ENCODE measurements at regions not wholly inside any gene's neighbourhood (a gene's known extent, or its start where the extent isn't known, plus 50 kb on each side); places are given as distances from the start of the nearest gene placed in this dataset.

GRCh38 chr5:174436750-174437149 is 287.6 kb upstream of the MSX2 start:
- DNase-seq: no peak
- TF ChIP-seq, protein P1, sequence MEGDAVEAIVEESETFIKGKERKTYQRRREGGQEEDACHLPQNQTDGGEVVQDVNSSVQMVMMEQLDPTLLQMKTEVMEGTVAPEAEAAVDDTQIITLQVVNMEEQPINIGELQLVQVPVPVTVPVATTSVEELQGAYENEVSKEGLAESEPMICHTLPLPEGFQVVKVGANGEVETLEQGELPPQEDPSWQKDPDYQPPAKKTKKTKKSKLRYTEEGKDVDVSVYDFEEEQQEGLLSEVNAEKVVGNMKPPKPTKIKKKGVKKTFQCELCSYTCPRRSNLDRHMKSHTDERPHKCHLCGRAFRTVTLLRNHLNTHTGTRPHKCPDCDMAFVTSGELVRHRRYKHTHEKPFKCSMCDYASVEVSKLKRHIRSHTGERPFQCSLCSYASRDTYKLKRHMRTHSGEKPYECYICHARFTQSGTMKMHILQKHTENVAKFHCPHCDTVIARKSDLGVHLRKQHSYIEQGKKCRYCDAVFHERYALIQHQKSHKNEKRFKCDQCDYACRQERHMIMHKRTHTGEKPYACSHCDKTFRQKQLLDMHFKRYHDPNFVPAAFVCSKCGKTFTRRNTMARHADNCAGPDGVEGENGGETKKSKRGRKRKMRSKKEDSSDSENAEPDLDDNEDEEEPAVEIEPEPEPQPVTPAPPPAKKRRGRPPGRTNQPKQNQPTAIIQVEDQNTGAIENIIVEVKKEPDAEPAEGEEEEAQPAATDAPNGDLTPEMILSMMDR (IDR thresholded peaks at IDR 0.05): no peak
- H3K4me3 Mint-ChIP-seq: no peak overlapping the region
- H3K36me3 Mint-ChIP-seq (ENCODE audit: low read depth): no peaks in the 10 kb centered on the region
- H3K4me1 Mint-ChIP-seq (ENCODE audit: low read depth): no peaks in the 10 kb centered on the region
- ChIA-PET POLR2A (no interaction called here), CTCF (interaction anchor here (0.9 kb wide), 1 partner anchor 300 kb away, joined by 3 read pairs; no protein-coding TSS in a partner anchor)
- peaks cover 1% of the 10 kb centered on the region for H3K9me3 Mint-ChIP-seq
- intact Hi-C loops (cut with micrococcal nuclease): no loop called here
- H3K27me3 Mint-ChIP-seq: peaks cover 11% of the 10 kb centered on the region
- H3K27ac Mint-ChIP-seq: no peak overlapping the region
- no peak for ATAC-seq

- H3K27ac Mint-ChIP-seq: no peak overlapping the region
- no peaks in the 10 kb centered on the region for H3K4me1 Mint-ChIP-seq (ENCODE audit: low read depth)
- intact Hi-C loops (cut with micrococcal nuclease): no loop called here
- no peaks in the 10 kb centered on the region for H3K36me3 Mint-ChIP-seq (ENCODE audit: low read depth)
- H3K9me3 Mint-ChIP-seq: peaks cover 3% of the 10 kb centered on the region
- no peak for DNase-seq
- ChIA-PET CTCF (interaction anchor here (1.3 kb wide), 1 partner anchor 25 kb away, joined by 5 read pairs; no protein-coding TSS in a partner anchor), POLR2A (no interaction called here)
- no peak for ATAC-seq
- TF ChIP-seq, protein P1 (IDR thresholded peaks at IDR 0.05): no peak
- no peak overlapping the region for H3K4me3 Mint-ChIP-seq
- H3K27me3 Mint-ChIP-seq: no peaks in the 10 kb centered on the region
Measured at GRCh38 chr5:174444479-174445188, 279.7 kb upstream of the MSX2 start.

DNA sequence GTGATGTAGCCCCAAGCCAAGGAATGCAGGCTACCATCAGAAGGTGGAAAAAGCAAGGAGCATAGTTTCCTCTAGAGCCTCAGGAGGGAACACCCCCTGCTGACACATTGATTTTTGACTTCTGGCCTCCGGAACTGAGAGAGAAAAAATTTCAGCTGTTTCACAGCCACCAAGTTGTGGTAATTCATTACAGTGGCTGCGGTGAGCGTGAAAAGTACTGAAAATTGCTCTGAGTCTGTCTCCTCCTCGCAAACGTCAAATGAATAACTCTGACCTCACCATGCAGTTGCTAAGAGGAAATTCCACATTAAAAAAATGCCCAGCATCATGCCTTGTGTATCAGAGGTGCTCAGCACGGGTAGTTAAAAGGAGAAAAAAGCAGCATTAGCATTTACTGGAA is 277.9 kb upstream of the MSX2 start:
- ChIA-PET POLR2A (no interaction called here), CTCF (no interaction called here)
- Mint-ChIP-seq H3K9me3 (peaks cover 3% of the 10 kb centered on the region), H3K27me3 (no peaks in the 10 kb centered on the region), H3K27ac (no peak overlapping the region), H3K4me3 (no peak overlapping the region), H3K36me3 (ENCODE audit: low read depth) (no peaks in the 10 kb centered on the region), H3K4me1 (ENCODE audit: low read depth) (no peaks in the 10 kb centered on the region)
- no peak for ATAC-seq
- intact Hi-C loops (cut with micrococcal nuclease): no loop called here
- TF ChIP-seq, protein P1 (IDR thresholded peaks at IDR 0.05): no peak
- DNase-seq: no peak

GRCh38 chr5:174446988-174447387 is 277.4 kb upstream of the MSX2 start:
- TF ChIP-seq, protein P1 (IDR thresholded peaks at IDR 0.05): no peak
- no peaks in the 10 kb centered on the region for H3K4me1 Mint-ChIP-seq (ENCODE audit: low read depth)
- DNase-seq: no peak
- no peak for ATAC-seq
- no peaks in the 10 kb centered on the region for H3K27me3 Mint-ChIP-seq
- POLR2A ChIA-PET: no interaction called here
- no peak overlapping the region for H3K4me3 Mint-ChIP-seq
- CTCF ChIA-PET: interaction anchor here (2.0 kb wide), 1 partner anchor 10 kb away, joined by 5 read pairs; no protein-coding TSS in a partner anchor
- H3K27ac Mint-ChIP-seq: no peak overlapping the region
- H3K36me3 Mint-ChIP-seq (ENCODE audit: low read depth): no peaks in the 10 kb centered on the region
- peaks cover 2% of the 10 kb centered on the region for H3K9me3 Mint-ChIP-seq
- intact Hi-C loops (cut with micrococcal nuclease): no loop called here

GRCh38 chr5:174448041-174448440 is 276.3 kb upstream of the MSX2 start:
- ATAC-seq (no peak), DNase-seq (no peak)
- no peaks in the 10 kb centered on the region for H3K36me3 Mint-ChIP-seq (ENCODE audit: low read depth)
- no peak overlapping the region for H3K27ac Mint-ChIP-seq
- TF ChIP-seq, protein P1 (IDR thresholded peaks at IDR 0.05): no peak
- POLR2A ChIA-PET: no interaction called here
- intact Hi-C loops (cut with micrococcal nuclease): no loop called here
- no peaks in the 10 kb centered on the region for H3K4me1 Mint-ChIP-seq (ENCODE audit: low read depth)
- H3K4me3 Mint-ChIP-seq: no peak overlapping the region
- CTCF ChIA-PET: interaction anchor here (2.0 kb wide), 1 partner anchor 9 kb away, joined by 5 read pairs; no protein-coding TSS in a partner anchor
- H3K9me3 Mint-ChIP-seq: no peaks in the 10 kb centered on the region
- H3K27me3 Mint-ChIP-seq: no peaks in the 10 kb centered on the region

Data from activated CD8-positive, alpha-beta T cell treated with anti-CD3 and anti-CD28 coated beads for 36 hours (primary cell).